ENCODE measurements at regions not wholly inside any gene's neighbourhood (a gene's known extent, or its start where the extent isn't known, plus 50 kb on each side); places are given as distances from the start of the nearest gene placed in this dataset.

DNA sequence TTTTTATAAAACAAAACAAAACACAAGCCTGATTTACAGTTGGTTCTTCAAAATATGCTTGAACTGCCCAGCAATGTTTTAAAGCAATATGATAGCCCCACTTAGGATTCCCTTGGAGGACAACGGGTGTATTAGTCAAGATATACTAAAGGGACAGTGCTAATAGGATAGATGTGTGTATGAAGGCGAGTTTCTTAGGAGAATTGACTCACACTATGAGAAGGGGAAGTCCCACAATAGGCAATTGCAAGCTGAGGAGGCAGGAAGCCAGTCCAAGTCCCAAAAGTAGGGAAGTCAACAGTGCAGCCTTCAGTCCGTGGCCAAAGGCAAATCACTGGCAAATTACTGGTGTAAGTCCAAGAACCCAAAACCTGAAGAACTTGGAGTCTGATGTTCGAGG is 167.9 kb downstream of the CBLN2 start:
- no peak for TF ChIP-seq PAX5 (IDR thresholded peaks at IDR 0.05; ENCODE audit: insufficient read depth, low read length, severe bottlenecking)
- no peak for DNase-seq (ENCODE audit: insufficient read length, low spot score)
- FAIRE-seq: no peak

DNA sequence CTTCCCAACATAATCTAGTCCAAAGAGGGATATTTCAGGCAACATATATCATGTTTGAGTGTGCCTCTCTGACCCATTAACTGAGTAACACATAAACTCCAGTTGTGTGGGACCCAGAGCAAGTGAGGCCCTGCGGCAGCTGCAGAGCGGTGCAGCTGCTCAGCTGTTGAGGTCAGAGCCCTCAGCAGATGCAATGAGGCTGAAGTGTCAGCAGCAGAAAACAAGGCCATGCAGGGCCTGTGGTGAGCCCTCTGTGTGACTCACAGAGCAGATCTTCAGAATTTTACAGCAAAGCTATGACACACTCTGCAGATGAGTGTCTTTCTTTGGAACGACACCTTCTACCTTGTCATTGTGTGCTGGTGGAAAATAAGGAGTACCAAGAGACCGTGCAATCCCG is 168.5 kb downstream of the CBLN2 start:
- DNase-seq (ENCODE audit: insufficient read length, low spot score) (no peak), FAIRE-seq (no peak)
- no peak for TF ChIP-seq POLR2A (IDR thresholded peaks at IDR 0.05; ENCODE audit: low read depth, low read length)
- no peak for TF ChIP-seq PAX5 (IDR thresholded peaks at IDR 0.05; ENCODE audit: insufficient read depth, low read length, severe bottlenecking)
- TF ChIP-seq TAF1 (IDR thresholded peaks at IDR 0.05; ENCODE audit: low read depth, low read length): no peak
- TF ChIP-seq POU2F2 (IDR thresholded peaks at IDR 0.05; ENCODE audit: low read depth, low read length): no peak
- TF ChIP-seq POLR2AphosphoS5 (IDR thresholded peaks at IDR 0.05; ENCODE audit: low read depth, low read length): no peak
- TF ChIP-seq SPI1 (IDR thresholded peaks at IDR 0.05; ENCODE audit: low read depth, low read length): no peak

DNA sequence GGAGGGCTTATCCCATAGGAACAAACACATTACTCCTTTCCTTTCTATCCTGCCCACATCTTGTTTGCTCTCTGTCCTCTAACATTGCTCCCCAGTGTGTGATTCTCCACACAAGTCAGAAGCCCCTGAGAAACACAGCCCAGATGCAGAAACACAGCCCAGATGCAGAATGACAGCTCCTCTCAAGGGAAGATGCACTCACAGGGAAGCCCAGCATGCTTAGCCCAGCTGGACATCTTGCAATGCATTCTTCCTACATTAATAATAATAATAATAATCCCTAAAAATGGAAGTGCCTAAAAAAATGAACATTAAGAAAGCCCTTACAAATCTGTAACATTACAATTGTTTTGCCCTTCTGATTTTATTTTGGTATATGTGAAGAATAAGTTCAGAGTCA is 172.1 kb downstream of the CBLN2 start:
- no peak for TF ChIP-seq POU2F2 (IDR thresholded peaks at IDR 0.05; ENCODE audit: low read depth, low read length)
- TF ChIP-seq SPI1 (IDR thresholded peaks at IDR 0.05; ENCODE audit: low read depth, low read length): no peak
- TF ChIP-seq TAF1 (IDR thresholded peaks at IDR 0.05; ENCODE audit: low read depth, low read length): no peak
- no peak for TF ChIP-seq PAX5 (IDR thresholded peaks at IDR 0.05; ENCODE audit: insufficient read depth, low read length, severe bottlenecking)
- no peak for TF ChIP-seq POLR2AphosphoS5 (IDR thresholded peaks at IDR 0.05; ENCODE audit: low read depth, low read length)
- TF ChIP-seq POLR2A (IDR thresholded peaks at IDR 0.05; ENCODE audit: low read depth, low read length): no peak
- FAIRE-seq (no peak), DNase-seq (ENCODE audit: insufficient read length, low spot score) (no peak)

DNA sequence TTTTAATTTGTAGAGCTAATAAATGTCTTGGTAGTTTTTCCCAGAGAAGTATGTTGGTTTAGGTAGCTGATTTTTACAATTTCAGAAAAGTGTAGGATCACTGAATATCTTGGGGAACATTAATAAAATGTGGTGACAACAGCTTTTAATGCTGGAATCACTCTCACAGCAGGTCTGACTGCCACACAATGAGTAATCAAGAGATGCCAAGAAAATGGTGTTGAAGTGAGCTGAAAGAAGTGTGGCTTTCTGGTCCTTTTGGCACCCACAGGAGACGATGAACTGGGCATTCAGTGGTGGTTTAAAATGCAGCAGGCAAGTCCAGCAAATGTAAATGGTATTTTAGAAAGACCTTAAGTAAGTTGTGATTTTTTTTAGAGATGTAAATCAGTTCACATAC is 175.8 kb downstream of the CBLN2 start:
- FAIRE-seq: no peak
- no peak for DNase-seq (ENCODE audit: insufficient read length, low spot score)
- TF ChIP-seq POLR2A (IDR thresholded peaks at IDR 0.05; ENCODE audit: low read depth, low read length) (no peak), POU2F2 (IDR thresholded peaks at IDR 0.05; ENCODE audit: low read depth, low read length) (no peak), TAF1 (IDR thresholded peaks at IDR 0.05; ENCODE audit: low read depth, low read length) (no peak), SPI1 (IDR thresholded peaks at IDR 0.05; ENCODE audit: low read depth, low read length) (no peak), POLR2AphosphoS5 (IDR thresholded peaks at IDR 0.05; ENCODE audit: low read depth, low read length) (no peak), PAX5 (IDR thresholded peaks at IDR 0.05; ENCODE audit: insufficient read depth, low read length, severe bottlenecking) (no peak)

DNA sequence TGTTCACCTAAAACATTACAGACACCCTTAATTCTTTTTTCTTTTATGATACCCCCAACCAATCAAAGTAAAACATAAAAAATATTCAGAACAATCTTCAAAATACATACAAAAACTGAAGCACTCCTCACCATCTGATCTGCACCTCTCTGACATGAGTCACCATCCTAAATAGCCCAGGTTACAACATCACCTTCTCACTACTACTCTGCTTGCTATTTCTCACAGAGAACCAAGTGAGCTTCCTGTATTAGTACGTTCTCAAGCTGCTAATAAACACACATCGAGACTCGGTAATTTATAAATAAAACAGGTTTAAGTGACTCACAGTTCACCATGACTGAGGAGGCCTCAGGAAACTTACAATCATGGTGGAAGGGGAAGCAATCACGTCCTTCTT is 183.5 kb downstream of the CBLN2 start:
- FAIRE-seq (no peak), DNase-seq (ENCODE audit: insufficient read length, low spot score) (no peak)
- TF ChIP-seq POLR2A (IDR thresholded peaks at IDR 0.05; ENCODE audit: low read depth, low read length): no peak
- no peak for TF ChIP-seq POU2F2 (IDR thresholded peaks at IDR 0.05; ENCODE audit: low read depth, low read length)
- TF ChIP-seq TAF1 (IDR thresholded peaks at IDR 0.05; ENCODE audit: low read depth, low read length): no peak
- no peak for TF ChIP-seq POLR2AphosphoS5 (IDR thresholded peaks at IDR 0.05; ENCODE audit: low read depth, low read length)
- no peak for TF ChIP-seq PAX5 (IDR thresholded peaks at IDR 0.05; ENCODE audit: insufficient read depth, low read length, severe bottlenecking)
- TF ChIP-seq SPI1 (IDR thresholded peaks at IDR 0.05; ENCODE audit: low read depth, low read length): no peak

DNA sequence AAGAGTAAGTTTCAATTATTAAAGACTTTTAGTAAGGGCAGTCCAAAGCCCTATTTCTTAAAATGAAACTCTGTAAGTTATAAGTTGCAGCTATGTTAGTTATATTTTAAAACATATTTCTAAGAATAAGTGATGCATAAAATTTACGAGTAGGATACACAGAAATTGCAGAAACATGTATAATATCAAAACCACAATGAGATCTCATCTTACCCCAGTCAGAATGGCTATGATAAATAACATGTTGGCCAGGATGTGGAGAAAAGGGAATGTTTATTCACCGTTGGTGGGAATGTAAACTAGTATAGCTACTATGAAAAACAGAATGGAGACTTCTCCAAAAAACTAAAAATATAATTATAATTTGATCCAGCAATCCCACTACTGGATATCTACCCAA is 201.2 kb downstream of the CBLN2 start:
- DNase-seq (ENCODE audit: insufficient read length, low spot score) (no peak), FAIRE-seq (no peak)
- TF ChIP-seq POLR2AphosphoS5 (IDR thresholded peaks at IDR 0.05; ENCODE audit: low read depth, low read length): no peak
- TF ChIP-seq SPI1 (IDR thresholded peaks at IDR 0.05; ENCODE audit: low read depth, low read length): no peak
- TF ChIP-seq TAF1 (IDR thresholded peaks at IDR 0.05; ENCODE audit: low read depth, low read length): no peak
- TF ChIP-seq POLR2A (IDR thresholded peaks at IDR 0.05; ENCODE audit: low read depth, low read length): no peak
- no peak for TF ChIP-seq POU2F2 (IDR thresholded peaks at IDR 0.05; ENCODE audit: low read depth, low read length)
- no peak for TF ChIP-seq PAX5 (IDR thresholded peaks at IDR 0.05; ENCODE audit: insufficient read depth, low read length, severe bottlenecking)

DNA sequence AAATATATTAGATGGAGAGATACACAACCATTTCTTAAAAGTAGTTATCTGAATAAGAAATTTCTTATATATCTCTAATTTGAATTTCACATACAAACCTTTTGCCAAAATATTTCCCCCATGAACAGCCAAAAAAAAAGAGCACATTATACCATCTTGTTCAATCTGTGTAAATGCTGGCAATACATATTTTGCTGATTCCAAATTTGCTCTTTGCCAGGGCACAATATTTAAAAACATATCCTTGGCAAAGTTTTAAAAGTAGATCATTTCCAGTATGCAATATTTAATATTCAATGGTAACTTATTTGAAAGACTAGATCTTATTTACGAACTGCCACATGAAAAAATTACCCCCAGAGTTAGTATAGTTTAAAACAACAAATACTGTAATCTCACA is 204.2 kb downstream of the CBLN2 start:
- no peak for DNase-seq (ENCODE audit: insufficient read length, low spot score)
- FAIRE-seq: no peak
- TF ChIP-seq TAF1 (IDR thresholded peaks at IDR 0.05; ENCODE audit: low read depth, low read length) (no peak), POU2F2 (IDR thresholded peaks at IDR 0.05; ENCODE audit: low read depth, low read length) (no peak), POLR2A (IDR thresholded peaks at IDR 0.05; ENCODE audit: low read depth, low read length) (no peak), POLR2AphosphoS5 (IDR thresholded peaks at IDR 0.05; ENCODE audit: low read depth, low read length) (no peak), PAX5 (IDR thresholded peaks at IDR 0.05; ENCODE audit: insufficient read depth, low read length, severe bottlenecking) (no peak), SPI1 (IDR thresholded peaks at IDR 0.05; ENCODE audit: low read depth, low read length) (no peak)

DNA sequence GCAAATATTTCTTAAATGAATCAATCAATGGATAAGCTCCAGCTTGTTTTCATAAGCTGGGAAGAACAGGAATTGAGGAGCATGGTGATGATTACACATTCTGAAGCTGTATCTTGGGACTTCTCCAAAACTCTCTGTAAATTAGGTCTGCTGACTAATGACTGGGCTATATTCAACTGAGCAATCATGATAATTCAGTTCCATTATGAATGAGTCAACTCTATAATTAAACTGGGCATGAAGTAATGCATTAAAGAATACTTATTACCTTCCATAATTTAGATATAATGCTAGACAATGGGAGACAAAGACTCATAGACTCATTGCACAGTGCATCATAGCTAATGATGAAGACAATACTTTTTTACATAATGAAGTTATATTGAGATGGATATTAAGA is 207.4 kb downstream of the CBLN2 start:
- TF ChIP-seq PAX5 (IDR thresholded peaks at IDR 0.05; ENCODE audit: insufficient read depth, low read length, severe bottlenecking): no peak
- TF ChIP-seq POLR2AphosphoS5 (IDR thresholded peaks at IDR 0.05; ENCODE audit: low read depth, low read length): no peak
- no peak for TF ChIP-seq POLR2A (IDR thresholded peaks at IDR 0.05; ENCODE audit: low read depth, low read length)
- no peak for TF ChIP-seq SPI1 (IDR thresholded peaks at IDR 0.05; ENCODE audit: low read depth, low read length)
- no peak for TF ChIP-seq TAF1 (IDR thresholded peaks at IDR 0.05; ENCODE audit: low read depth, low read length)
- TF ChIP-seq POU2F2 (IDR thresholded peaks at IDR 0.05; ENCODE audit: low read depth, low read length): no peak
- FAIRE-seq (no peak), DNase-seq (ENCODE audit: insufficient read length, low spot score) (no peak)

DNA sequence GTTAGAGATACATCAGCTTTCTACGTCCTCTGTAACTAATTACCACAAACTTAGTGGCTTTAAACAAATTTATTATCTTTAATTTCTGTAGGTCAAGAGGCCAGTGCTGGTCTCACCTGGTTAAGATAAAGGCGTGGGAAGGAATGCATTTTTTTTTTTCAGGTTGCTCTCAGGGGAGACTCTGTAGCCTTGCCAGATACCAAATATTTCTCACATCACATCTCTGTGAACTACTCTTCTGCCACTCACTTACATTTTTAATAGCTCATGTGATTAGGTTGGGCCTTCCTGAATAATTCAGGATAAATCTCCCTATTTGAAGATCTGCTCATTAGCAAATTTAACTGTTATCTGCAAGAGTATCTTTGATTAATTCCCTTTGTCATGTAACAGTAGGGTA is 214.6 kb downstream of the CBLN2 start:
- FAIRE-seq: no peak

DNA sequence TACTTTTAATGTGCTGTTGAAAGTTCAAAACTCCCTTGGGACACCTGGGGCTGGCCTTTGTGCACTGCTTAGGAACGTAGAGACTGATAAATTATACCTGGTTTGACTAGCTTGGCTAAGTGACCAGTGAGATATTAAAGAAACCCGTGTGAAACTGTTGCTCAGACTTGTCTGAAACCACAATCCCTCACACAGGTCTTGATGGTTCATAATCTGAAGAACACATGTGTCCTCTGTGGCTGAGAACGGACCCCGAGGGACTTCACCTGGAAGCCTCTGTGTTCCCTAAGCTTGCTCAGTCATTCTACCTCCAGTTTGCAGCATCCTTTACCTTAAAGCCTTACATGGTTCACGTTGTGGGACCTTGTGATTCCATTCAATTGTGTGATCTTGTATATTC is 218.8 kb downstream of the CBLN2 start:
- TF ChIP-seq SPI1 (IDR thresholded peaks at IDR 0.05; ENCODE audit: low read depth, low read length) (no peak), TAF1 (IDR thresholded peaks at IDR 0.05; ENCODE audit: low read depth, low read length) (no peak), POU2F2 (IDR thresholded peaks at IDR 0.05; ENCODE audit: low read depth, low read length) (no peak), PAX5 (IDR thresholded peaks at IDR 0.05; ENCODE audit: insufficient read depth, low read length, severe bottlenecking) (no peak), POLR2AphosphoS5 (IDR thresholded peaks at IDR 0.05; ENCODE audit: low read depth, low read length) (no peak), POLR2A (IDR thresholded peaks at IDR 0.05; ENCODE audit: low read depth, low read length) (no peak)
- DNase-seq (ENCODE audit: insufficient read length, low spot score): no peak
- FAIRE-seq: no peak

More for the DNA sequence above, 214.6 kb downstream of the CBLN2 start:
- no peak for DNase-seq (ENCODE audit: insufficient read length, low spot score)
- TF ChIP-seq SPI1 (IDR thresholded peaks at IDR 0.05; ENCODE audit: low read depth, low read length) (no peak), TAF1 (IDR thresholded peaks at IDR 0.05; ENCODE audit: low read depth, low read length) (no peak), POU2F2 (IDR thresholded peaks at IDR 0.05; ENCODE audit: low read depth, low read length) (no peak), POLR2AphosphoS5 (IDR thresholded peaks at IDR 0.05; ENCODE audit: low read depth, low read length) (no peak), PAX5 (IDR thresholded peaks at IDR 0.05; ENCODE audit: insufficient read depth, low read length, severe bottlenecking) (no peak), POLR2A (IDR thresholded peaks at IDR 0.05; ENCODE audit: low read depth, low read length) (no peak)

All from GM12891 (cell line).